HUES6 (cell line): ENCODE measurements at regions not wholly inside any gene's neighbourhood (a gene's known extent, or its start where the extent isn't known, plus 50 kb on each side); places are given as distances from the start of the nearest gene placed in this dataset.
A peak's percentile ranks its signal among the peaks of the same experiment; 100 is the strongest.

Experiments used
- H3K27ac ChIP-seq: 2 replicates; pipeline ENCODE4 v1.7.0; 2013; ENCODE audit warnings: low read depth, mild to moderate bottlenecking, low read length, inconsistent platforms
- H3K27me3 ChIP-seq: 2 replicates; pipeline ENCODE4 v1.6.1; 2013; ENCODE audit warnings: low read length; ENCODE audit not compliant: control insufficient read depth, insufficient read depth
- H3K36me3 ChIP-seq: 2 replicates; pipeline ENCODE4 v1.6.1; 2013; ENCODE audit warnings: low read length; ENCODE audit not compliant: control insufficient read depth, insufficient read depth
- H3K4me1 ChIP-seq: 2 replicates; pipeline ENCODE4 v1.6.1; 2013; ENCODE audit warnings: low read length; ENCODE audit not compliant: control insufficient read depth, insufficient read depth
- H3K4me3 ChIP-seq: 2 replicates; pipeline ENCODE4 v1.5.1; 2013; ENCODE audit warnings: low read depth, low read length
- H3K9ac ChIP-seq: one replicate; pipeline ENCODE4 v1.6.1; 2013; ENCODE audit warnings: mild to moderate bottlenecking, low read length
- H3K9me3 ChIP-seq: 2 replicates; pipeline ENCODE4 v1.6.1; 2013; ENCODE audit warnings: low read depth, low read length; ENCODE audit not compliant: control insufficient read depth, insufficient read depth

DNA sequence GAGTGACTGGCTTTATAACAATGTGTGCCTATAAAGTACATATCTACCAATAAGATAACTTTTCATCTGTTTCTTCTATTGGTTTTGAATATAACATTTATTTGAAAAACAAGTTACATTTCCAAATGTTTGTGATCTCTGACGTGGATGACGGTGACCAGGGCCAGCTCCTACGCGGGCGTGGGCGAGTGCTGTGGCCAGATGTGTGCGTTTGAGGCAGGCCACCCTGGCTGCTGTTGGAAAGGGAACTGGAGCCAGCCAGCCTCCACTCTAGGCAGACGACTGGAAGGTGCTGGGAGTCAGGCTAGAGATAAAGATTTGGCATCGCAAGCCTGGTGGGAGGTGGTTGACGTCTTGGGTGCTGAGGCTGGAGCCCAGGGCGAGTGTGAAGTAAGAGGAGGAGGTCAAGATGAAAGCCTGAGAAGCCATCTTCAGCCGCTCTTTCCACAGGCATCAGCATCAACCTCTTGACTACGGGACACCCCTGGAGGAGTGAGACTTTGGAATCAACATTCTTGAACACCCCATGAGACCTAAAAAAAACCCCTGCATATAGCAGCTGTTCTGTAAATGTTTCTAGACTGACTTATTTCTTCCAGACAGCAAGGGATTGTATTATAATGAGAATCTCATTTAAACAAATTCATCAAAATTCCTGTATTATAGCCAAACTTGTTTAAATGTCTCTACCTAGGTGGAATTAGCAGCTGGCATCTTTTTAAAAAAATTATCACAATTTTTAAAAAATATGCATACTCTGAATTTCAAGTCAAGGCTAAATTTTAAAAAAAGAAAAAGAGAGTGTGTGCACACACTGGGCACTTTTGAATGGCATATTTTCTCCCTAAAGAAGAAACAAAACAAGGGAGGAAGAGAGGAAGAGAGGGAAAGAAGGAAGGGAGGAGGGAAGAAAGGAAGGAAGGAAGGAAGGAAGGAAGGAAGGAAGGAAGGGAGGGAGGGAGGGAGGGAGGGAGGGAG, 112.5 kb upstream of the SLC44A3 start:
- Histone ChIP-seq H3K4me1 (peaks cover 2% of the 10 kb centered on the region; the same call in 1 of the 2 replicates), H3K36me3 (no peaks in the 10 kb centered on the region), H3K9ac (no peak overlapping the region), H3K4me3 (no peak overlapping the region), H3K27ac (no peak overlapping the region), H3K9me3 (no peaks in the 10 kb centered on the region), H3K27me3 (no peaks in the 10 kb centered on the region)

DNA sequence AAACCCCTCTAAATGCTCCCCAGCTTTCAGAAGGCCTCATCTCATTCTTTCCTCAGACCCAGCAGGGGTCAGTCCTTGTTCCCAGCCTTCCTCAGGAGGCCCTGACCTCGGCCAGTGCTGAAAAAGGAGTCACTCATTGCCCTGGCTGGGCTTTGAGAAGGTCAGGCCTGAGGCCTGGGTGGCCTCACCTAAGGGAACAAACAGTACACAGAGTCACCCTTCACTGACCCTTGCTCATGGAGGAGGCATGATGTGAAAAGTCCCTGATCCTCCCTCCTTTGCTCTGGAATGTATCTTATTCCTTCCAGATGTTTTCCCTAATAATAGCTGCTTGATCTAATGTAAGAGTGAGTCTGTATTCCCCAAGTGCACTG, 117.7 kb upstream of the SLC44A3 start:
- Histone ChIP-seq H3K9ac (no peak overlapping the region), H3K4me1 (peaks cover 22% of the 10 kb centered on the region), H3K27me3 (no peaks in the 10 kb centered on the region), H3K4me3 (no peak overlapping the region), H3K9me3 (no peaks in the 10 kb centered on the region), H3K27ac (no peak overlapping the region), H3K36me3 (no peaks in the 10 kb centered on the region)

DNA sequence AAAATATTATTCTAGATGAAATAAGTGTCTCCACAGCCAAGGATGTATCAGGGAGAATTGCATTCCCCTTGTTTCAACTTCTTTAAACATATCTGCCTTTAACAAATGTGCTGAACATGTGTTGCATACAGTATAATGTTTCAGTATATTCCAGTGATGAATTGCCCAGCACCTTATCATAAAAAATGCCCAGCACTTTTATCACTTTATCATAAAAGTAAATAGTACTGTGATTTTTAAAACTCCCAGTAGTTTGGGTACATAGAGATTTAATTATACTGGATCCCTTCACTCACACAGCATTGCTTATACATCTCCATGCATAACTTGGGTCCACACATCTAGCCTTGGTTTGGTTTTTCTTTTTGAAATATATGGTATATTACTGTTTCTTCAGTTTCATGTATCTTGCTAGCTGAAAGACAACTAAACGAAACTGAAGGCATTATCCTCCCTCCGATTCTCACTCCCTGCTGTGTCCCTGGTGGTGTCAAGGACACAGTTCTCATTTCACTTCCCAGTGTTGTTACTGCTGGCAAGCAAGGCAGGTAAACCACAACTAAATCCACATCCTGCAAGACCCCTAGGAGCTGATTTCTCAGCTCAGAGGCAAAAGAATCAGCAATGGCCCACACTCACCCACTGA, 118.2 kb upstream of the SLC44A3 start:
- H3K36me3 ChIP-seq: no peaks in the 10 kb centered on the region
- no peak overlapping the region for H3K27ac ChIP-seq
- H3K4me1 ChIP-seq: peaks cover 22% of the 10 kb centered on the region
- no peaks in the 10 kb centered on the region for H3K27me3 ChIP-seq
- no peaks in the 10 kb centered on the region for H3K9me3 ChIP-seq
- H3K4me3 ChIP-seq: no peak overlapping the region
- H3K9ac ChIP-seq: no peak overlapping the region

DNA sequence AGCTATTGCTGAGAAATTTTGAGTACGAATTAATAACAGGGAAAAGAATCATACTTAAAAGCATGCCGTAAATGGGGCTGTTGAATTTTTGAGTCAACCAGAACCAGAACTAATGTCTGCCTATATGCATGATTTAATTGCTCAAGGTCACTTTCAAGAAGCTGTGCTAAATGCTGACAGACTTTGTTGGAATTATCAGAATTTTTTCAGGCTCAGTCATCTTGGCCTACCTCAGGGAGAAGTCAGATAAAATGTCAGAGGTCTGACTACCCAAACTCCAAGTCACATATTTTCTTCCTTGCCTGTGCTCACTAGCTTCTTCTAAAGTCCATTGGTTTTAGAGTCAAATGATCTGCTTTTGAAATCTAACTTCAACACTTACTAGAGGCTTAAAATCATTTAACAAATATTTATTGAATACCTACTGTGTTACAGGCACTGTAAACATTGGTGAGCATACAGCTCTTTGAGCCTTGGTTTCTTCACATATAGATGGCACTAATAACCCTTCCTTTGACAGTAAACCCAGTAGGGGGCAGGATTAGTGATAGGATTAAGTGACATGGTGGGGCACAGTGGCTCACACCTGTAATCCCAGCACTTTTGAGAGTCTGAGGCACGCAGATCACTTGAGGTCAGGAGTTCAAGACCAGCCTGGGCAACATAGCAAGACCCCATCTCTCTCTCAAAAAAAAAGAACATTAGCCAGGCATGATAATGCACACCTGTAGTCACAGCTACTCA, 121.2 kb upstream of the SLC44A3 start:
- 0 out of 2 replicates have a peak overlapping the region, but pooled peaks have one; percentile 14 for H3K27ac ChIP-seq
- H3K27me3 ChIP-seq: no peaks in the 10 kb centered on the region
- H3K9ac ChIP-seq: no peak overlapping the region
- H3K4me1 ChIP-seq: peaks cover 22% of the 10 kb centered on the region
- H3K4me3 ChIP-seq: no peak overlapping the region
- no peaks in the 10 kb centered on the region for H3K36me3 ChIP-seq
- H3K9me3 ChIP-seq: no peaks in the 10 kb centered on the region

DNA sequence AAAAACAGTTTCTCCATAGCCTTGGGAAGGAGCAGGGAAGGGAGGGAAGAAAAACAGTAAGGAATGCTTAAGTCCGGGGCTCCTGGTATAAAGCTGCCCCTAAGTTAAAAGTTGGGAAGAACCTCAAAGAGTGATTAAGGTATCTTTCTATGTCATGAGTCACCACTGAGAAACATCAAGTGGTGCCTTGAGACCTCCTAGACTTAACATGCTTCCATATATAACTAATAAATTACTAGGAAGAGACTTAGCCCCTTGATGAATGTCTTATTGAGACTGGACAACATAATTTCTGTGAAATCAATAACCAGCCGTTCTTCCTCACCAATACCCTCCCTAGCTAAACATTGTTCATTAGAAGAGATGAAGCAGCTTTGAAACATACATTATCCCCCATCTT, 121.8 kb upstream of the SLC44A3 start:
- H3K4me1 ChIP-seq: peaks cover 22% of the 10 kb centered on the region
- no peaks in the 10 kb centered on the region for H3K36me3 ChIP-seq
- H3K9me3 ChIP-seq: no peaks in the 10 kb centered on the region
- H3K4me3 ChIP-seq: no peak overlapping the region
- no peaks in the 10 kb centered on the region for H3K27me3 ChIP-seq
- no peak overlapping the region for H3K9ac ChIP-seq
- H3K27ac ChIP-seq: 0 out of 2 replicates have a peak overlapping the region, but pooled peaks have one; percentile 14

DNA sequence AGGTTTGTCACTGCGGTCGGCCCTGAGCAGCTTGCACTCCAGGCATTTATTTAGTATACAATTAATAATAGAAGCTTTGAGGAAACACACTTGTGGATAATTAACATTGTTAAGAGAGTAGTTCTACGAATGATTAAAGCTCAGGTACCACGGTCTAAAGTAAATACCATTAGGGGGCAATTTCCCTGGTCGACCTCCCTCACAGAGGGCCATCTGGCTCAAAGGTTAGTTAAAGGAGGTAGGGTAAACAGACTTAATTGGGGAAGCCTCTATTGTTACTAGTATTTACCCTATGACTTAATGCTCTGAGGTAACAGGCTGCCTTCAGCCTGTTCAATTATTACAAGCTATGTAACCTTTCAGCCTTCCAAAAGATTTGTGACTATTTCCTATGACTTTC, 122.3 kb upstream of the SLC44A3 start:
- Histone ChIP-seq H3K9me3 (no peaks in the 10 kb centered on the region), H3K27me3 (no peaks in the 10 kb centered on the region), H3K9ac (no peak overlapping the region), H3K4me3 (no peak overlapping the region), H3K27ac (no peak overlapping the region), H3K4me1 (peaks cover 22% of the 10 kb centered on the region), H3K36me3 (no peaks in the 10 kb centered on the region)

DNA sequence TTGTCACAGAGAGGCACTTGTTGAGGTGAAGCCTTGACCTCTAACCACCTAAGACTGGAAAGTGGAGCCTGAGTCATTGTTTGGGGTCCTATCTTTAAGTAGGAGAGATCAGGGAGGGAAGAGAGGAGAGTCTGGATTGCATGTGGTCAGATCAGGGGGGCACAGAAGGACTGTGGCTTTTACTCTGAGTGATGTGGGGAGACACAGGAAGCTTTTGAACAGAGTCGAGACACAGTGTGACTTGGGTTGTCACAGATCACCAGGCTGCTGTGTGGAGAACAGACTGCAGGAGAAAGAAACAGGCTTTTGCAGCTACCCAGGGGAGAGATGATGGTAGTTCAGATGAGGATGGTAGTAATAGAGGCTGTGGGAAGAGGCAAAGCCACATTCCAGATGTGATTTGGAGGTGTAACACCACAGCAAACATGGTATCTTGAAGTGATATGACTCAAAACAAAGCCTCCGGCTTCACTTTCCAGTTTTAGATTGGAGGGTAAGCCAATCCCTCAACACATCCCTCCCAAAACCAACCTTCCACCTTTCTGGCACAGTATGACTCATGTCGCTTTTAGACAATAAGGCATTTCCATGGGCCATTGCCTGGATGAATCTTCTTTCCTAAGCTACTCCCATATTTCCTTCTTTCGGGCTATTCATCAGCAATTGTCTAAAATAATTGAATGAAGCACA, 125.8 kb upstream of the SLC44A3 start:
- Histone ChIP-seq H3K4me1 (peaks cover 18% of the 10 kb centered on the region), H3K4me3 (no peak overlapping the region), H3K27me3 (no peaks in the 10 kb centered on the region), H3K9ac (no peak overlapping the region), H3K36me3 (no peaks in the 10 kb centered on the region), H3K9me3 (peaks cover 8% of the 10 kb centered on the region; the same call in 1 of the 2 replicates), H3K27ac (no peak overlapping the region)

DNA sequence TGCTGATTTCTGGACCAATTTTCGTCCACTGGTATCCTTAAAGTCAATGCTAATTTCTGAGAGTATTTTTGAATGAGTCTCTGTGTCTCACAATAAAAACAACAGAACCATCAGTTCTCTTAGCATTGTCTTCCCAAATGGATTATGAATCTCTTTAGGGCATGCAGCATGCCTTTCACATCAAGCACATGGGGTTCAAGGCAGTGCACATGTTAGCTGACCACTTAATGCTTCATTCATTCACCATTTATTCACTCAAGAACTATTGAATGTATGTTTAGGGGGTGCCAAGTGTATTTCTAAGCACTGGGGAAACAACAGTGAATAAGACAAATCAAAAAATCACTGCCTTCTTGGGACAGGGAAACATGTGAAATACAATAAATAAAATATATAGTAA, 126.7 kb upstream of the SLC44A3 start:
- Histone ChIP-seq H3K4me3 (no peak overlapping the region), H3K36me3 (no peaks in the 10 kb centered on the region), H3K27me3 (no peaks in the 10 kb centered on the region), H3K27ac (no peak overlapping the region), H3K9ac (no peak overlapping the region), H3K9me3 (peaks cover 8% of the 10 kb centered on the region; the same call in 1 of the 2 replicates), H3K4me1 (peaks cover 21% of the 10 kb centered on the region)

DNA sequence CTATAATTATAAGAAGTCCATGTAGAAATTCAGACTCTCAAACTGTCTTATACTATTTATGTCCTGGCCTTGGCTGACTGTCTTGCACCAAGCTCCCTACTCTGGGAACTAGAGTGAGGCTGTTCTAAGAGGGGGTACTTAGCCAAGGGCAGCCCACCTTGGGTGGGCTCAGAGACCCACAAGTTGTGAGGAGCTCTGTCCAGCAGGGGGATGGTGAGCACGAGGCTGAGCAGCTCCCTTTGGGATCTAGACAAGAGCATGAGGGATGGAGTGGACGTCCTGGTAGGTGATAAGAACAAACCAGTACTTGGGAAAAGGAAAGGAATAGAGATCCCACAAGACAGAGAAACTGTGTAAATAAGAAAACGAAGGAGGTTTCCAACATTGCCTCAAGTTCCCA, 127.1 kb upstream of the SLC44A3 start:
- no peaks in the 10 kb centered on the region for H3K27me3 ChIP-seq
- H3K36me3 ChIP-seq: no peaks in the 10 kb centered on the region
- no peak overlapping the region for H3K9ac ChIP-seq
- H3K4me1 ChIP-seq: peaks cover 19% of the 10 kb centered on the region
- H3K4me3 ChIP-seq: no peak overlapping the region
- peaks cover 8% of the 10 kb centered on the region; the same call in 1 of the 2 replicates for H3K9me3 ChIP-seq
- no peak overlapping the region for H3K27ac ChIP-seq

DNA sequence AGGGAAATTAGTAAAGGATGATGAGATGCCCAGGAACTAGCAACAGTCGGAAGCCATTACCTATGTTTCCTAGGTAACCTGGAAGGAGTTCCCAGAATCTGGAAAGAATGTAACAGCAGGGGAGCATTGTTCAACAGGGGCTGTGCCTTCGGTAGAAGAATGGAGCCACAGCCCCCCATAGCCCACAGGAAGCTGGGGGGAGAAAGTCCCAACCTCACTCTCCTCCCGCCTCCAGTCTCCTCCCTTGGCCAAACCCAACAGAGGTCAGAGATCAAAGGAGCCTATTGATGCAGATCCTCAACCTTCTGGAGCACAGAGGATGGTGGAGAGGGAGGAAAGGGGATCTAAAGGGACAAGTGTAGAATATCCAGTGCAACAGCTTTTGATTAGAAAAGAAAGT, 131.5 kb upstream of the SLC44A3 start:
- H3K27ac ChIP-seq: no peak overlapping the region

More for the DNA sequence above, 131.5 kb upstream of the SLC44A3 start:
- Histone ChIP-seq H3K9ac (no peak overlapping the region), H3K4me1 (peaks cover 16% of the 10 kb centered on the region), H3K27me3 (no peaks in the 10 kb centered on the region), H3K9me3 (peaks cover 12% of the 10 kb centered on the region; the same call in 1 of the 2 replicates), H3K4me3 (no peak overlapping the region), H3K36me3 (no peaks in the 10 kb centered on the region)
